ENCODE measurements at regions not wholly inside any gene's neighbourhood (a gene's known extent, or its start where the extent isn't known, plus 50 kb on each side); places are given as distances from the start of the nearest gene placed in this dataset.

DNA sequence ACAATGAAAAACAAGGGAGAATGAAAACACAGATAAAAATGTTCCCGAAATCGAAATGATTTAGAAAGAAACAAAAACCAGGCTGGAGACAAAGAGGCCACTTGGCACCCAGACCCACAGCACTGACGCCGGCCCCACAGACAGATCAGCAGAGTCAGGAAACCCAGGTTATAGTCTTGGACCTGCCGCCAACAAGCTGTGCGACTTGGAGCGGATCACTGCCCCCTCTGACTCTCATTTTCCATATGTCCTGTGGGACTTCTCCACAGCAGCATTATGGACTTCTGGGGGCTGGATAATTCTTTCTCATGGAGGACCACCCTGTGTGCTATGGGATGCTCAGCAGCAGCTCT, 72.4 kb downstream of the MATN1 start (continued):
- TF ChIP-seq, protein P1, sequence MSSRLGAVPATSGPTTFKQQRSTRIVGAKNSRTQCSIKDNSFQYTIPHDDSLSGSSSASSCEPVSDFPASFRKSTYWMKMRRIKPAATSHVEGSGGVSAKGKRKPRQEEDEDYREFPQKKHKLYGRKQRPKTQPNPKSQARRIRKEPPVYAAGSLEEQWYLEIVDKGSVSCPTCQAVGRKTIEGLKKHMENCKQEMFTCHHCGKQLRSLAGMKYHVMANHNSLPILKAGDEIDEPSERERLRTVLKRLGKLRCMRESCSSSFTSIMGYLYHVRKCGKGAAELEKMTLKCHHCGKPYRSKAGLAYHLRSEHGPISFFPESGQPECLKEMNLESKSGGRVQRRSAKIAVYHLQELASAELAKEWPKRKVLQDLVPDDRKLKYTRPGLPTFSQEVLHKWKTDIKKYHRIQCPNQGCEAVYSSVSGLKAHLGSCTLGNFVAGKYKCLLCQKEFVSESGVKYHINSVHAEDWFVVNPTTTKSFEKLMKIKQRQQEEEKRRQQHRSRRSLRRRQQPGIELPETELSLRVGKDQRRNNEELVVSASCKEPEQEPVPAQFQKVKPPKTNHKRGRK (CRISPR knock-in tag; IDR thresholded peaks at IDR 0.05): no peak
- no peak for TF ChIP-seq HDAC6 (IDR thresholded peaks at IDR 0.05; ENCODE audit: low read depth, low read length)
- no peak for TF ChIP-seq ZNF781 (CRISPR knock-in tag; IDR thresholded peaks at IDR 0.05; ENCODE audit: borderline replicate concordance, not compliant biosample characterization)
- no peak for TF ChIP-seq ZNF878 (CRISPR knock-in tag; IDR thresholded peaks at IDR 0.05)
- TF ChIP-seq ZNF234 (CRISPR knock-in tag; conservative IDR thresholded peaks at IDR 0.05): no peak
- no peak for TF ChIP-seq NONO (IDR thresholded peaks at IDR 0.05)
- no peak for TF ChIP-seq NONO (CRISPR knock-in tag; conservative IDR thresholded peaks at IDR 0.05)
- TF ChIP-seq SMARCC2 (IDR thresholded peaks at IDR 0.05): no peak
- no peak for TF ChIP-seq ZBTB7B (CRISPR knock-in tag; IDR thresholded peaks at IDR 0.05)
- no peak for TF ChIP-seq HMG20A (CRISPR knock-in tag; IDR thresholded peaks at IDR 0.05; ENCODE audit: borderline replicate concordance)
- no peak for TF ChIP-seq DNMT1 (CRISPR knock-in tag; IDR thresholded peaks at IDR 0.05)
- no peak for TF ChIP-seq ZNF160 (CRISPR knock-in tag; IDR thresholded peaks at IDR 0.05)
- no peak for TF ChIP-seq RAD21 (CRISPR knock-in tag; IDR thresholded peaks at IDR 0.05)

DNA sequence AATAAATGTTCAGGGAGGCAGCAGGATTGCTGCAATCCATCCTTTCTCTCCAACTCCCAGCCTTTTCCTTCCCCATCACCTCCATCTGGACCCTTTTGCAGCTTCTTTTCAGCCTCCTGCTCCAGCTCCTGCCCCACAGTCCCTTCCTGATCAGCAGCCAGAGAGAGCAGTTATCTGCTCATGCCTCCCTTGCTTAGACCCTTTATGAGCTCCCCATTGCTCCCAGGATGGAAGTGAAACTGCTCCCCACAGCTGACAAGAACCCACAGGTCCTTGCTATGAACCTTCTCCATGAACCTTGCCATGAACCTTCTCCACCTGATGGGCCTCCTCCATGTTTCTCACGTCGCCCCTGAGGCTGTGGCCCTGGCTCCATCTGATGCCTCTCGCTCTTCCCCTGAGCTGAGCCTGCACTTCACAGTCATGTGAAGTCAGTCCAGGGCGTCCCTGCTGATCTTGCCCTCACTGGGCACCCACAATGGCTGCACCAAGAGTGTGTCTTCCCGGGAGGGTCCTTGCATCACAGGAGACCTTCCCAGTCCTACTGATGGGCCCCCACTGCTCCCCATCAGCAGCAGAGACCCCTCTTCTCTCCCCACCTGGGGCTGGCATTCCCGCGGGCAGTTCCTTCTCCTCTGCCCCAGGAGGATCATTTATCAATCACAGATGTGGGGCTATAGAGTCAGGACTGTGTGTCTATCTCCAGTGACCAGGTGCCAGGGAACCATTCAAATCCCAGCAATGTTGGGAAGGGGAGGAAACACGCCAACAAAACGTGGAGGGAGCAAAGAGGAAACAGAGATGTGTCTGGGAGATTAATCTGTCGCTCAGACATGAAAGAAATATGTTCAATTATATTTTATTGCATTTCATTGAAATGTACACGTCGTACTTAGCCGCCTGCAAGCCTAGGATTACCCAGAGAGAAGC, 73.1 kb downstream of the MATN1 start:
- no peak for DNase-seq (ENCODE audit: low spot score)
- TF ChIP-seq GABPA (IDR thresholded peaks at IDR 0.05; ENCODE audit: low read depth, low read length): no peak
- TF ChIP-seq GABPA (CRISPR knock-in tag; IDR thresholded peaks at IDR 0.05; ENCODE audit: low read depth): no peak
- TF ChIP-seq ZNF367 (CRISPR knock-in tag; IDR thresholded peaks at IDR 0.05; ENCODE audit: borderline replicate concordance): no peak
- no peak for TF ChIP-seq DNMT1 (CRISPR knock-in tag; IDR thresholded peaks at IDR 0.05)
- TF ChIP-seq PPARG (CRISPR knock-in tag; conservative IDR thresholded peaks at IDR 0.05): no peak

More for the DNA sequence above, 73.1 kb downstream of the MATN1 start:
- Histone ChIP-seq H3K27me3 (ENCODE audit: control insufficient read depth in 1 of 2, insufficient read depth in 2 of 2, low read length in 2 of 2) (peaks cover 0 to 10% of the 10 kb centered on the region in 2 experiments; a peak in 4 of 5 replicates), H2AFZ (ENCODE audit: low read length) (no peak overlapping the region), H3K79me2 (ENCODE audit: insufficient read depth, low read length) (no peaks in the 10 kb centered on the region), H3K36me3 (replicated peaks in 1 of 2; ENCODE audit: control insufficient read depth in 1 of 2, insufficient read depth in 2 of 2, low read length in 2 of 2) (no peaks in the 10 kb centered on the region), H4K20me1 (ENCODE audit: insufficient read depth, low read length) (no peaks in the 10 kb centered on the region), H3K4me1 (ENCODE audit: insufficient read depth, low read length) (no peaks in the 10 kb centered on the region), H3K4me2 (ENCODE audit: low read depth, low read length) (no peak overlapping the region), H3K9me3 (ENCODE audit: low read length) (no peaks in the 10 kb centered on the region), H3K4me3 (replicated peaks in 1 of 3; ENCODE audit: insufficient read depth in 1 of 3, low read depth in 2 of 3, low read length in 3 of 3) (no peak overlapping the region), H3K9ac (ENCODE audit: insufficient read depth, low read depth, low read length) (no peak overlapping the region), H3K27ac (ENCODE audit: extremely low read length, insufficient read depth, low read length) (no peak overlapping the region)
- 9% methylated on average over 12 of the region's 13 CpGs for WGBS (ENCODE audit: low lambda C conversion rate)
- ChIA-PET POLR2A (no interaction called here), CTCF (ENCODE audit: low intra/inter-chr PET ratio, low total read pairs) (no interaction called here)
- BruUV-seq (replicated peaks): no TSS peak
- in situ Hi-C loops (cut with HindIII; ENCODE audit: extremely low pct_ligation_motif_present, low pct_unique_long_range_greater_than_20kb) (no loop called here), intact Hi-C loops (cut with micrococcal nuclease; ENCODE audit: unreplicated experiment) (no loop called here)
- ATAC-seq (no peak), FAIRE-seq (no peak)
